Glutamatergic neuron (in vitro differentiated cells): ENCODE measurements at regions not wholly inside any gene's neighbourhood (a gene's known extent, or its start where the extent isn't known, plus 50 kb on each side); places are given as distances from the start of the nearest gene placed in this dataset.

ENCODE experiments used
- DNase-seq: peaks from one replicate; pipeline ENCODE4 v3.0.0; 2022
- H3K27ac Mint-ChIP-seq: one replicate; pipeline ENCODE4 v1.8.0; 2020; ENCODE audit warnings: mild to moderate bottlenecking, mixed read lengths, inconsistent platforms; ENCODE audit not compliant: unreplicated experiment
- H3K27me3 Mint-ChIP-seq: one replicate; pipeline ENCODE4 v1.8.0; 2020; ENCODE audit warnings: mild to moderate bottlenecking, moderate library complexity, mixed read lengths, inconsistent platforms; ENCODE audit not compliant: unreplicated experiment
- H3K36me3 Mint-ChIP-seq: one replicate; pipeline ENCODE4 v1.8.0; 2020; ENCODE audit warnings: mild to moderate bottlenecking, mixed read lengths, inconsistent platforms; ENCODE audit not compliant: unreplicated experiment
- H3K4me1 Mint-ChIP-seq: one replicate; pipeline ENCODE4 v1.8.0; 2020; ENCODE audit warnings: mild to moderate bottlenecking, low read depth, mixed read lengths, inconsistent platforms; ENCODE audit not compliant: unreplicated experiment
- H3K4me3 Mint-ChIP-seq: one replicate; pipeline ENCODE4 v1.8.0; 2020; ENCODE audit warnings: mild to moderate bottlenecking, mixed read lengths, inconsistent platforms; ENCODE audit not compliant: unreplicated experiment
- H3K9me3 Mint-ChIP-seq: one replicate; pipeline ENCODE4 v1.8.0; 2020; ENCODE audit warnings: mild to moderate bottlenecking, moderate library complexity, mixed read lengths, inconsistent platforms; ENCODE audit not compliant: unreplicated experiment
- TF ChIP-seq, protein P1 (sequence below): fragments of 200-600 bp; sonication (generic); IDR thresholded peaks from one replicate; pipeline ENCODE4 v1.5.0; 2021; ENCODE audit not compliant: partially characterized antibody, unreplicated experiment

- Mint-ChIP-seq H3K9me3 (peaks cover 3% of the 10 kb centered on the region), H3K27ac (no peak overlapping the region), H3K27me3 (no peaks in the 10 kb centered on the region), H3K36me3 (no peaks in the 10 kb centered on the region), H3K4me1 (no peaks in the 10 kb centered on the region), H3K4me3 (no peak overlapping the region)
- DNase-seq, result no peak
- TF ChIP-seq, protein P1, sequence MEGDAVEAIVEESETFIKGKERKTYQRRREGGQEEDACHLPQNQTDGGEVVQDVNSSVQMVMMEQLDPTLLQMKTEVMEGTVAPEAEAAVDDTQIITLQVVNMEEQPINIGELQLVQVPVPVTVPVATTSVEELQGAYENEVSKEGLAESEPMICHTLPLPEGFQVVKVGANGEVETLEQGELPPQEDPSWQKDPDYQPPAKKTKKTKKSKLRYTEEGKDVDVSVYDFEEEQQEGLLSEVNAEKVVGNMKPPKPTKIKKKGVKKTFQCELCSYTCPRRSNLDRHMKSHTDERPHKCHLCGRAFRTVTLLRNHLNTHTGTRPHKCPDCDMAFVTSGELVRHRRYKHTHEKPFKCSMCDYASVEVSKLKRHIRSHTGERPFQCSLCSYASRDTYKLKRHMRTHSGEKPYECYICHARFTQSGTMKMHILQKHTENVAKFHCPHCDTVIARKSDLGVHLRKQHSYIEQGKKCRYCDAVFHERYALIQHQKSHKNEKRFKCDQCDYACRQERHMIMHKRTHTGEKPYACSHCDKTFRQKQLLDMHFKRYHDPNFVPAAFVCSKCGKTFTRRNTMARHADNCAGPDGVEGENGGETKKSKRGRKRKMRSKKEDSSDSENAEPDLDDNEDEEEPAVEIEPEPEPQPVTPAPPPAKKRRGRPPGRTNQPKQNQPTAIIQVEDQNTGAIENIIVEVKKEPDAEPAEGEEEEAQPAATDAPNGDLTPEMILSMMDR, result no peak
Observed at GRCh38 chr13:80654638-80655249, 313.8 kb upstream of the SPRY2 start.

DNA sequence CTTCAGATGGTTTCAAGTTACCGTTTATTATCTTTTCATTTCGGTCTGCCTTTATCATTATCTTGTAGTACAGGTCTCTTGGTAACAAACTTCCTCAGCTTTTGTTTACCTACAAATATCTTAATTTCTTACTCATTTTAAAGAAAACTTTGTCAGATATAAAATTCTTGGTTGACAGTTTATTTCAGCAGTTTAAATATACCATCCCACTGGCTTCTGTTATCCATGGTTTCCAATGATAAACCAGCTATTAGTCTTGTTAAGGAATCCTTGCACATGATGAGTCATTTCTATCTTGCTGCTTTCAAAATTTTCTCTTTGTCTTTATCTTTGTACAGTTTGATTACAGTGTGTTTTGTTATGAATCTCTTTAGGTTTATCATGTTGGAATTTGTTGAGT, 308.3 kb upstream of the SPRY2 start:
- H3K9me3 Mint-ChIP-seq, result no peaks in the 10 kb centered on the region
- H3K27me3 Mint-ChIP-seq, result no peaks in the 10 kb centered on the region

GRCh38 chr13:80642641-80643040, 301.7 kb upstream of the SPRY2 start:
- Mint-ChIP-seq H3K27me3 (peaks cover 2% of the 10 kb centered on the region), H3K36me3 (no peaks in the 10 kb centered on the region), H3K4me1 (no peaks in the 10 kb centered on the region), H3K27ac (no peak overlapping the region), H3K9me3 (no peaks in the 10 kb centered on the region), H3K4me3 (no peak overlapping the region)
- no peak for DNase-seq
- TF ChIP-seq, protein P1, result no peak

More for the DNA sequence above, 308.3 kb upstream of the SPRY2 start:
- no peaks in the 10 kb centered on the region for H3K4me1 Mint-ChIP-seq
- H3K4me3 Mint-ChIP-seq, result no peak overlapping the region
- DNase-seq, result no peak
- H3K36me3 Mint-ChIP-seq, result no peaks in the 10 kb centered on the region
- TF ChIP-seq, protein P1, result no peak
- H3K27ac Mint-ChIP-seq, result no peak overlapping the region

GRCh38 chr13:80633251-80633650, 292.3 kb upstream of the SPRY2 start:
- H3K27ac Mint-ChIP-seq, result no peak overlapping the region
- no peak for DNase-seq
- H3K4me1 Mint-ChIP-seq, result peaks cover 2% of the 10 kb centered on the region
- H3K9me3 Mint-ChIP-seq, result no peaks in the 10 kb centered on the region
- H3K4me3 Mint-ChIP-seq, result no peak overlapping the region
- TF ChIP-seq, protein P1, result no peak
- H3K27me3 Mint-ChIP-seq, result no peaks in the 10 kb centered on the region
- H3K36me3 Mint-ChIP-seq, result no peaks in the 10 kb centered on the region

DNA sequence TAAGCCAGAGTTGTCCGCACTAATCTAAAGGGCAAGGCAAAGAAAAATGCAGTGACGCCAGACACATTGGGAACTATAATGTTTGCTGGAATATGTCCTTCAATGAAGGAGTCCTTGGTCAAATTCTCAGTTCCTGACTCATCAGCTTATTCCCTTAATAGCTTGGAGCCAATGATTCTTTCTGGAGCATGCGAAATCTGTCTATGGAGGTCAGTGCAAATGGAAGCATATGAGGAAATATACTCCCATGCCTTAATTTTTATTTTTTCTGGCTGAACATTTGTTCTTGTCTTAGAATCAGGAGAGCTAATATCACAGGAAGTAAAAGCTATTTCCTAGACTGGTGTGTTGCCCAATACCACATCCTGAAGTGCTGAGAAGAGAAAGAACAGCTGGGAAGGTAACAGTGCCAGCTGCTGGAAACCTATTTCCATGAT, 289.8 kb upstream of the SPRY2 start:
- no peaks in the 10 kb centered on the region for H3K36me3 Mint-ChIP-seq
- H3K4me3 Mint-ChIP-seq, result no peak overlapping the region
- H3K9me3 Mint-ChIP-seq, result no peaks in the 10 kb centered on the region
- peaks cover 2% of the 10 kb centered on the region for H3K4me1 Mint-ChIP-seq
- TF ChIP-seq, protein P1, result no peak
- no peaks in the 10 kb centered on the region for H3K27me3 Mint-ChIP-seq
- H3K27ac Mint-ChIP-seq, result no peak overlapping the region
- DNase-seq, result no peak
